ENCODE measurements at regions not wholly inside any gene's neighbourhood (a gene's known extent, or its start where the extent isn't known, plus 50 kb on each side); places are given as distances from the start of the nearest gene placed in this dataset.

DNA sequence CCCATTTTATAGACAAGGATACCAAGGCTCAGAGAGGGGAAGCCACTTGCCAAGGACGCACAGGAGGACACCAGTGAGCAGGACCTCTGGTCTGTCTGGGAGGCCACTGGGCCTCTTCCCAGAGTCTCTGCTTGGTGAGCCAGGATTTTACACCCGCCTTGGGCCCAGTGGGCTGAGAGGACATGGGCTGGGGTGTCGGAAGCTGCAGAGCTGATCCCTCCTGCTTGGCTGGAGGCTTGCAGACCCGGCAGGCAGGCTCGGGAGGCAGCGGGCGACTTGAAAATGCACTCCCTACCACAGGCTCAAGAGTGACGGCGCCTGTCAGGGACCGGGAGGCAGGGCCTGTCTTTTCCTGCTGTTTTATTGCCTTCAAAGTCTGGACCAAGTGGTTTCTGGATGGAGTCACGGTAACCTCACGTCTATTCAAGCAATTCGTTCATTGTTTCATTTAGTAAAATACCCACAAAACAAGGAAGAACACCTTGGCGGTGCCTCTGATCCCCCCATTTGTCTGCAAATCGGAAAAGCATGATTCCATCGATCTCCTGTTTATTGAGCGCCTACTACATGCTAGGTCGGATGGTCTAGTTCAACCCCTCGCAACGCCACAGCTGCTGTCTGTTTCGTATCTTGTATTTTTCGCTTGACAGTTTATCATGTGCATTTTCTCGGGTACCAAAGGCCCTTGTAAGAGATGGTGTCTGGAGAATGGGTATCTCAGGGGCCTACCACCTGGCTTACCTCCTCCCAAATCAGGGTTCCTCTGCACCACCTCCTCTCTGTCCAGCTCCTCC, 108.1 kb upstream of the IER5L start:
- peak in 15 of 42 donors; percentile 3 to 40 (median 10) for DNase-seq
- intact Hi-C loops (cut with DNase I): no loop called here

- DNase-seq: peak in 11 of 42 donors; percentile 1 to 29 (median 7)
- intact Hi-C loops (cut with DNase I): no loop called here
These were observed 107.3 kb upstream of the IER5L start for GRCh38 chr9:129285382-129285781.

DNA sequence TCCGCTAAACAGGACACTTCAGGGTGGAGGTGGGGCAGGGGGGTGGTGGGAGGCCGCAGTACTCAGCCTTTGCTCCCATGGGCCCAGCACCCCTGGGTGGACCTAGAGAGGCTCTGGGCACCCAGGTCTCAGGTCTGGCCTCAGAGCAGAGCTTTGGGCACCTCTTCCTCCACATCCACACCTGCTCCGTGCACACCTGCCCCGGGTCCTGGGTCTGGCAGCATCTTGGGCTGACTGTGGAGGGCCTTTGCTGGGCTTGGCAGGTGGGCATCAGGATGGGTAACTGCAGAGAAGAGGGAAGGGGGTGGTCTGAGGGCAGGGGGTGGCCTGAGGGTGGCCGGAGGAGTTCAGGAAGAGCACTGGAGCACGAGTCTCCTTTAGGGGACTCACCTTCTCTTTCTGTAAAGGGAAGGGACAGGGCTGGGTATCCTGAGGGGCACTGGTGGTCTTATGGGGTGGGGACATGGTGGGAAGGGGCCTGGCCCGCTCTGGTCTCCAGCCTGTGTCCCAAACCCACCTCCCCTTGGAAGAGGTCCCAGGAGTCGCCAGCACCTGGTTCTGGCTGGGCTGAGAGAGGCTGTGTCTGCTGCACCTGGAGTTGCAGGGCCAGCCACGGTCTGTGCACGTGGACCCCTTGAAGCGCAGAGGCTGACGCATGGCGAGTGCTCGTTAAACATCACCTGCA, 106.7 kb upstream of the IER5L start:
- intact Hi-C loops (cut with DNase I): no loop called here
- peak in 15 of 42 donors; percentile 2 to 26 (median 5) for DNase-seq

DNA sequence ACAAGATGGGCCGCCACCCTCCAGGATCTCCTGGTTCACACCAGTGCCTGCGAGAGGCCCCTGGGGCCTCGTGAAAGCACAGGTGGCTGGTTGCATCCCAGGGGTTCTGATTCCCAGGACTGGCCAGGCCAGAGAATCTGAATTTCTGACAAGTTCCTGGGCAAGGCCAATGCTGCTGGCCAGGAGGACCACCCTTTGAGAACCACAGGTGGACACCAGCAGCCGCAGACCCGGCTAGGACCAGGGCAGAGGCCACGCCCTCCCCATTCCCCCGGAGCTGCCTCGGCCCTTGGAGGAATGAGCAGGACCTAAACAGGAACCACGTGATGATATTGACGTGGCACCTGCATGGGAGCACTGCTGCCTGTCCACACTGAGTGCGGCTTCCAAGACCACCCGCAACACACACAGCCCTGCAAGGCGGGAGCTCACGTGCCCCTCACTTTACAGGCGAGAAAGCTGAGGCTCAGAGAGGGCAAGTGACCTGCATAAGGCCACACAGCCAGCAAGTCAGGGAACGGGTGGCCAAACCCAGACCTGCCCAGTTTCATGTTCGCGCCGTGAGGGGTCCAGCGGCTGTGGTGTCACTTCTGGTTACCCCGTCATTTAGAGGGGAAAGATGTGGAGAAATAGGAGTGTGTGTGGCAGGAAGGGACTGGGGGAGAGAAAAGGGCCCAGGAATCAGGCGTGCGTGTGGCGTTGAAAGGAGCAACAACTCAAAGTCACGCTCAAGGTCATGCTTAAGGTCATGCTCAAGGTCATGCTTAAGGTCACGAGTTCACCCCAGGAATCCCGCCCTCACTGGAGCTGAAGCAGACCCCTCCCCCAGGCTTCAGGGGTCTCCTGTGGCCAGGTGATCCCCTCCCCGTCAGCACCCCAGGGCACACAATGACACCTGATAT, 105.9 kb upstream of the IER5L start:
- peak in 17 of 42 donors; percentile 2 to 36 (median 11) for DNase-seq
- intact Hi-C loops (cut with DNase I): no loop called here

DNA sequence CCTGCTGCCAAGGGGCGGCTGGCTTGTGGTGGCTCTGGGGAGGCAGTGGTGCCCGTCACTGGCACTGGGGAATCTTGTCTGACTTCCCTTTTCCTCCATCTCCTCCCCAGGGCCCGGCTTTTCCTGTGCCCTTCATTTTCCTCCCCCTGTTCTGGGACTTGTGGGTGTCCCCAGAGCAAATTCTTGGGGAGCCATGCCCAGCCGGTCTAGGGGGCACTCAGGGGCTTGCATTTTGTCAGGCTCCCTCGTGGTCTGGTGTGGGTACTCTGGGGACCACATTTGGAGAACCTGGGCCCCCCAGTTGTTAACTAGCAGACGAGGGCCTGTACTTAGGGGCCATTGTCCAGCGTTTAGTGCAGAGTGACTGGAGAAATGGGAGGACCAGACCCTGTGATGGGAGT, 105.2 kb upstream of the IER5L start:
- intact Hi-C loops (cut with DNase I): no loop called here
- DNase-seq: peak in 13 of 42 donors; percentile 8 to 41 (median 14)

DNA sequence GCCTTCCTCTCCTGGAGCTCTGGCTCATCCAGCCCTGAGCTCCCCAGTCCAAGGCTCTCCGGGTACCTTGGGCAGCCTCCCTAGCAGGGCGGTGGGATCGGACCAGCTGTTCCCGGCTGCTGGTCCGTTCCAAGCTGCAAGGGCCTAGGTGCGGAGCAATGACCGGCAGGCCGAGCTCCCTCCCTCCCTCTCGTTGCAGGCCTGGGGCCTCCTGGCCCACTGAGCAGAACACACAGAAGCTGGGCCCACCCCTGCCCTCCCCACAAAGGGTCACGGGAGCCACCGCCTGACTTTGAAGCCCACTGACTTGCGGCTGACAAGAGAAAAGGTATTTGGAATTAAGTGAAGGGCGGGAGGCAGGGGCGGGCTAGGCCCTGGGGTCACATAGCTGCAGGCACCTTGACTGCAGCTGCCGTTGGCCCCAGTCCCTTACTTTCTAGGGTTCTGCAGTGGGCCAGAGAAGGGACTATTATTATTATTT, 104.7 kb upstream of the IER5L start:
- peak in 16 of 42 donors; percentile 1 to 43 (median 14) for DNase-seq
- intact Hi-C loops (cut with DNase I): no loop called here

- intact Hi-C loops (cut with DNase I): no loop called here
- DNase-seq: peak in 15 of 42 donors; percentile 6 to 42 (median 16)
These were observed 104.2 kb upstream of the IER5L start for GRCh38 chr9:129282272-129282671.

DNA sequence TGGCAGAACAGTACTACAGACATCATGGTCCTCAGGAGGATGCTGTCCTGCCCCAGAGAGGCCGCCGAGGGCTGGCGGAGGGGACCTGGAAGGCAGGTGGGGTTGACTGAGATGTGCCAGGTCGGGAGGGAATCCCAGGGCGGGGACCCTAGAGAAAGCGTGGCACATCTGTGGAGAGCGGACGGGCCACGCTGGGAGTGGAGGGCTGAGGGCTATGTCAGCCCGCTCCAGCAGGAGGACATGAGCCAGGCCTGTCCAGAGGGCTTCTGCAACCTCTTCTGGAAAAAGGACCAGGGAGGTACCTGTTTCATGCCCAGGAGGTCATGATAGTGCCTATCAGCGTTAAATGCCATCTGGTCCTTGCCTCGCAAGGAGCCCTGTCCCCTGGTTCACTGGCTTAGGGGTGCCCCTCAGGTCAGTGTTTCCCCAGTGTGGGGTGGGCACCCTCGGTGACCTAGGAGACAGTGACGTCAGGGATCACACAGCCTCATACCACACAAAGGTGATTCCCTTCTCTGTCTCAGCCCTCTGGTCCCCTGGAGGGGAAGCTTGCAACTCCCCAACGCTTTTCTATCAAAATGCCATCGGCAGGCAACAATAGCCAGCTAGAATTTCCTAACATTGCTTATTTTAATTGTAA, 103.6 kb upstream of the IER5L start:
- peak in 15 of 42 donors; percentile 5 to 42 (median 13) for DNase-seq
- intact Hi-C loops (cut with DNase I): no loop called here

GRCh38 chr9:129280623-129281271, 102.7 kb upstream of the IER5L start:
- peak in 27 of 42 donors; percentile 8 to 69 (median 36) for DNase-seq
- intact Hi-C loops (cut with DNase I): no loop called here

DNA sequence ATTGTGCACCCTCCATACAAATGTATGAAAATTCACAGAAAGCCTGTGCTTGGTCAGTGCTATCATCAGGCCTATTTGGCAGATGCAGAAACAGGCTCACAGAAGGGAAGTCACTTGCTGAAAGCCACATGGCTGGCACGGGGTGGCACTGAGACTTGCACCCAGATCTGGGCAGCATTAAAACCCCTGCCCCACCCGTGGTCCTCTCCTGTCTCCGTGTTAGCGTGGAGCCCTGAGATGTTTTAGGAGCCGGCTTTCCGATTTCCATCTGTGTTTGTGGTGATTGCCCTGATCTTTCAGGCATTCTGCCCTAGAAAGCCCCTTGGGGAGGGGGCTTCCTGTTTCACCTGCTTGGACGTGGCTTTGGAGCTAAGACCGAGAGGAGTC, 102.2 kb upstream of the IER5L start:
- peak in 14 of 42 donors; percentile 2 to 41 (median 14) for DNase-seq
- intact Hi-C loops (cut with DNase I): no loop called here

DNA sequence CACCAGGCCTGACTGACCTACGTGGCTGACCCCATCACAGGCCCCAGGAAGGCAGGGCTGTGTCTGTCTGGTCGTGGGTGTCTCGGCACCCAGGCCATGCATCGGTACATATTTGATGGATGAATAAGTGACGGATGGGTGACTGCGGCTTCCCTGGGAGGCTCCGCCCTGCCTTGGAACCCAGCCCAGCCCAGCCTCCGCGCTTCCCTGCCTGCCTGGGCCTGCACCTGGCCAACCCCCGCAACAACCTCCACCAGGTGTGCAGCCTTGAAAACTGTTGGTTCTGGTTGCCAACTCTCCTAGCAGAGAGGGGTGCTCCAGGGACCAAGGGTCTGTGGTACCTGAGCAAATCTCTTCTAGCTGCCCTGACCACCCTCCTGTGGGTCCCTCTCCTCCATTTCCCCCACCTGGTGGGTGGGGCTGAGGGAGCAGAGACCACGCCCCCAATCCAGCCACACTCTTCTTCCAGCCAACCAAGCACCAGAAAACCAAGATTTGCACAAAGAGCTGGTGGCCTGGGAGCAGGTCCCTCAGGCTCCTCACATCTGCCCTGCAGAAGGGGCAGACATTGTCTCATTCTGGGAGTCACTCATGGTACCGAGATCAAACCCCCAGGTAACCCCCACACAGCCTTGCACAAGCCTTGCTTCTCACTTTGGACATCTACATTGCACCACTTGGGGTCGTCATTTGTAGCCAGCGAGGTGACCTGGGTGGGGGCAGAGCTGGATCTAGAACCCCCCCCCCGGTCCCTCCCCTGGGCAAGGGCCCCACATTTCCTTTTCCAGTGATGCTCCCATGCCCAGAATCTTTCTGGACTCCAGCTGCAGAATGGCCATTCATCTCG, 100.6 kb upstream of the IER5L start:
- DNase-seq: peak in 18 of 42 donors; percentile 7 to 42 (median 15)
- intact Hi-C loops (cut with DNase I): no loop called here

DNA sequence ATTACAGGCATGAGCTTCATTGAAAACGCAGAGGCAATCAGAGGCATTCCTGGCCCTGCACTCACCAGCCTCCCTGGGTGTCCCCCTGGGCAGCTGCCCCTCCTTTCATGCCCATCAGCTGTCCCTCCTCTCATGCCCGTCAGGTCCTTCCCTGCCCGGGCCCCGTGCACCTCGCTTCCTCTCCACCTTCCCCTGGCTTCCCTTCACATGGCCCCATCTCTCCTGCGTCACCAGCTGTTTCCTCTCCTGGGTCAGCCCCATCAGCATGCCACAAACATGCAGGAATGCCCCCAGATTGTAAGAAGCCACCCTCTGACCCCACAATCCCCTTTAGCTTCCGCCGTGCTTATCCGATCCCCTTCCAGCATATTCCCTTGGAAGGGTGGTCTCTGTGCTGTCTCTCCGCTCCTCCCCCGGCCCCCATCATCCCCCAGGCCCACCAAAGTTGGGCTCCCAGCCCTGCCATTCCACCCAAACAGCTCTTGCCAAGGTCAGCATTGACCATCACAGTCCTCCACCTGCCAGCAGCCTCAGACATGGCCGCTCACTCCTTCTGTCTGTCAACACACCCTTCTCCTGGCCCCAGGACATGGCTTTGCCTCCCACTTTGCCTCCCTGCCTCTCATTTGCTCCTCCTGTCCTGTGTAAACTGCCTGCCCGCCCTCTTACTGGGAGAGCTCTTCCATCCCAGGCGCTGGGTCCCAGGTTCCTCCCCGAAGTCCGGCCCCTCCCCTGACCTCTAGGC, 98.6 kb upstream of the IER5L start:
- peak in 14 of 42 donors; percentile 3 to 23 (median 8) for DNase-seq
- intact Hi-C loops (cut with DNase I): no loop called here

DNA sequence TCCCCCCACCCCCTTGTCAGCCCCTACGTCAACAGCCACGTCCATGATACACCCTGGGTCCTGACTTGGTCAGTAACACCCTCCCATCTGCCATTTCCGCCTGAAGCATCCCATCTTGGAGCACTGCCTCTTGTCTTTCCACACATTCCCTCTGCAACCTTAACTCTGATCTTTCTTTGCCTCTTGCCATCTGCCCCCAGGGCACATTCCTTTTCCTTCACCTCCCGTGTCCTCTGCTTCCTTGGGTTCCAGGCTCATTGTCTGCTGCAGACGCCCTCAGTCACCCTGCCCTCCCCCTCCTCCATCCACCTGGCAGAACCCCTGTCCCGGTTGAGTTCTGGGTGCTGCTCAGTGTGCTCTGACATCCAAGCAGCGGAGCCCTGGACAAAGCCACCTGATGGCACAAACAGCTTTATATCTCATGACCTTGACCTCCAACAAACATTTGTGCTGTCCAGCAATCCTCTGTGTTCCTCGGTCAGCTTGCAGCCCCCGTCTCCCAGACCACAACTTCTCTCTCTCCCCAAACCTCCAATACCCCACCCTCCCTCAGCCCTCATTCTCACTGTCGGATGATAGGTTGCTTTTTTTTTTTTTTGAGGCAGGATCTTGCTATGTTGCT, 97.7 kb upstream of the IER5L start:
- DNase-seq: peak in 8 of 42 donors; percentile 4 to 20 (median 6)
- intact Hi-C loops (cut with DNase I): no loop called here

DNA sequence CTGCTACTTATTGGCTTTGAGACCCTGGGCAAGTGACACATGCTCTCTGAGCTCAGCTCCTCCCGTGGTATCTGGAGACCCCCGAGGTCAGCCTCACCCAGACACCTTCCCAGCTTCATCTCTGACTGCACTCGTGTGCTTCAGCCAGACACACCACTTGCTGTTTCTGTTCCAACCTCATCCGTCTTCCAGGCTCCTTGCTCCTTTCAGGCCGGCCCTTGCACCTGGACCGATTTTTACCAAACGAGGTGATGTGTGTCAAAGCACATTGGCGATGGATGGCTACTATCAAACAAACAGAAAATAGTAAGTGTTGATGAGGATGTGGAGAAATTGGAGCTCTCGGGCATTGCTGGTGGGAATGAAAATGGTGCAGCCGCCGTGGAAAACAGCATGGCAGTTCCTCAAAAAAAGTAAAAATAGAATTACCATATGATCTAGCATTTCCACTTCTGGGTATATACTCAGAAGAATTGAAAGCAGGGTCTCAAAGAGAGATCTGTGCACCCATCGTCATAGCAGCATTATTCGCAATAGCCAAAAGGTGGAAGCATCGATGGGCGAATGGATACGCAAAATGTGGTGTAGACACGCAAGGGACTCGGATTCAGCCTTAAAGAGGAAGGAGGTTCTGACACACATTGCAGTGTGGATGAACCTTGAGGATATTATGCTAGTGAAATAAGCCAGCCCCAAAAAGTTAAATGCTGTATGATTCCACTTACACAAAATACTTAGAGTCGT, 96.1 kb upstream of the IER5L start:
- peak in 13 of 42 donors; percentile 2 to 28 (median 7) for DNase-seq
- intact Hi-C loops (cut with DNase I): no loop called here

DNA sequence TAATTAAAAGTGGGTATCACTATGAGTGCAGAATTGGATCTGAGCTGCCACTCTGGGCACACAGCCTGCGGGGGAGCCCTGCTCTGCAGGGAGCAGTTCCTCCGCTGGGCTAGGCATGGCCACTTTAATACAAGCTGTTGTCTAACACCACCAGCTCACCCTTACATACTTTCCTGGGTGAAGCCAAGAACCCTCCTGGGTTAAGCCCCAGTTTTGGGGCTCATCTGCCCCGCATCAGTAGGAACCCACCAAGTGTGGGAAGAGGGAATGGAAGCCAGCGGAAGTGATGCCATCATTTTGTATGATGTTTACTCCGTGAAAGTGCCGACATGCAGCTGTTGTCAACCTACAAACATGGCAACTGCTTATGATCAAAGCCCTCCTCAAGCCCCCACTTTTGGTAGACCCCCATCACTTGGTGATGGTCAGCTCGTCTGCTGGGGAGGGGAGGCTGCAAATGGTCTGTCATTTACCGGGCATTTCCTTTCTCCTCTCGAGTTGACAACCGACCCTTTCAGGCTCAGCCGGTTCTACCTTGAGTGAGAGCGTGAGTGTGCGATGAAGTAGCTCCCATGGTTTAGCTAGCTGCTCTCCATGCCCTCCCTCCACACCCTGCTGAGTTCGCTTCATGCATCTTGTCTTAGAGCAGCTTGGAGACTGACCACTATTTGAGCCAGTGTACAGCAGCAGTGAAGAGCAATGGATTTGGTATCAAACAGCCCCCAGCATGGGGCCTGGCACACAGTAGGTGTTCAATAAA, 95.3 kb upstream of the IER5L start:
- intact Hi-C loops (cut with DNase I): no loop called here

More for the DNA sequence above, 95.3 kb upstream of the IER5L start:
- DNase-seq: peak in 5 of 42 donors; percentile 1 to 10 (median 4)

All from head of caudate nucleus (tissue), 42 donors.